ENCODE measurements at regions not wholly inside any gene's neighbourhood (a gene's known extent, or its start where the extent isn't known, plus 50 kb on each side); places are given as distances from the start of the nearest gene placed in this dataset.

DNA sequence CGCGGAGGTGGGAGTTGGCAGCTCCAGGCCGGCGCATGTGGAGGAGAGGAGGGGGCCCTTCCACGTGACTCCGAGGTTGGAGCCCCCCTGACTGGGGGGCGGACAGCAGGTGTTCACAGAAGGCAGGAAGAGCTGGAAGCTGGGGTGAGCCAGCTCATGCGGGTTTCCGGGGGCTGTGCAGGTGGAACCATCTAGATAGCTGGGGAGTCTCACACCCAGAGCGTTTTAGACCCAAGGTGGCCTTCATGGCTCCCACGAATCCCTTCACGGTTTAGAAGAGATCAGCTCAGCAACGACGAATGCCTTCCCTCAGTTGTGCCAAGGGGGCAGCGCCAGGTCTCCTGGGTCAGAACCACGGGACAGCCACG, 740.5 kb upstream of the SALL3 start:
- in situ Hi-C loops (cut with MboI; ENCODE audit: low pct_unique_long_range_greater_than_20kb, low sequenced_read_pairs, unreplicated experiment), result no loop called here
- TF ChIP-seq, protein P1, sequence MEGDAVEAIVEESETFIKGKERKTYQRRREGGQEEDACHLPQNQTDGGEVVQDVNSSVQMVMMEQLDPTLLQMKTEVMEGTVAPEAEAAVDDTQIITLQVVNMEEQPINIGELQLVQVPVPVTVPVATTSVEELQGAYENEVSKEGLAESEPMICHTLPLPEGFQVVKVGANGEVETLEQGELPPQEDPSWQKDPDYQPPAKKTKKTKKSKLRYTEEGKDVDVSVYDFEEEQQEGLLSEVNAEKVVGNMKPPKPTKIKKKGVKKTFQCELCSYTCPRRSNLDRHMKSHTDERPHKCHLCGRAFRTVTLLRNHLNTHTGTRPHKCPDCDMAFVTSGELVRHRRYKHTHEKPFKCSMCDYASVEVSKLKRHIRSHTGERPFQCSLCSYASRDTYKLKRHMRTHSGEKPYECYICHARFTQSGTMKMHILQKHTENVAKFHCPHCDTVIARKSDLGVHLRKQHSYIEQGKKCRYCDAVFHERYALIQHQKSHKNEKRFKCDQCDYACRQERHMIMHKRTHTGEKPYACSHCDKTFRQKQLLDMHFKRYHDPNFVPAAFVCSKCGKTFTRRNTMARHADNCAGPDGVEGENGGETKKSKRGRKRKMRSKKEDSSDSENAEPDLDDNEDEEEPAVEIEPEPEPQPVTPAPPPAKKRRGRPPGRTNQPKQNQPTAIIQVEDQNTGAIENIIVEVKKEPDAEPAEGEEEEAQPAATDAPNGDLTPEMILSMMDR (IDR thresholded peaks at IDR 0.05; ENCODE audit: extremely low read depth, insufficient read depth, missing control alignments), result no peak
- DNase-seq (ENCODE audit: low spot score), result no peak

DNA sequence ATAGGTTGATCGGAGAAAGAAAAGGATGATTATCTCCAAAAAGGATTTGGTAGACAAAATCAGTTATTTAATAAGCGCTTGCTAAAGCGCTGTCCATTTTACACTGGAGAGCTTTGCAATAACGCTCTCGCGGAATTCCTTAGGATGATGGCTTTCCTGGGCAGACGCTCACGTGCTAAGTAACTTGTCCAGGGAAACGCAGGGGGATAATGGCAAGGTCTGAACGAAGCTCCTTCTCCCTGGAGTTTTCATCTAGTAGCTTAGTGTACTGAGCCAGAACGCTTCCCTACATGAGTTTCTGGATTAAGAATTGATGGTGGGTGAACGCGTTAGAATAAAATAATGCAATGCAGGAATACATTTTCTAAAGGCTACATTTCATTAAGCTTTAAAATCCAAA, 739.5 kb upstream of the SALL3 start:
- DNase-seq (ENCODE audit: low spot score), result no peak
- in situ Hi-C loops (cut with MboI; ENCODE audit: low pct_unique_long_range_greater_than_20kb, low sequenced_read_pairs, unreplicated experiment), result no loop called here
- TF ChIP-seq, protein P1 (IDR thresholded peaks at IDR 0.05; ENCODE audit: extremely low read depth, insufficient read depth, missing control alignments), result no peak

DNA sequence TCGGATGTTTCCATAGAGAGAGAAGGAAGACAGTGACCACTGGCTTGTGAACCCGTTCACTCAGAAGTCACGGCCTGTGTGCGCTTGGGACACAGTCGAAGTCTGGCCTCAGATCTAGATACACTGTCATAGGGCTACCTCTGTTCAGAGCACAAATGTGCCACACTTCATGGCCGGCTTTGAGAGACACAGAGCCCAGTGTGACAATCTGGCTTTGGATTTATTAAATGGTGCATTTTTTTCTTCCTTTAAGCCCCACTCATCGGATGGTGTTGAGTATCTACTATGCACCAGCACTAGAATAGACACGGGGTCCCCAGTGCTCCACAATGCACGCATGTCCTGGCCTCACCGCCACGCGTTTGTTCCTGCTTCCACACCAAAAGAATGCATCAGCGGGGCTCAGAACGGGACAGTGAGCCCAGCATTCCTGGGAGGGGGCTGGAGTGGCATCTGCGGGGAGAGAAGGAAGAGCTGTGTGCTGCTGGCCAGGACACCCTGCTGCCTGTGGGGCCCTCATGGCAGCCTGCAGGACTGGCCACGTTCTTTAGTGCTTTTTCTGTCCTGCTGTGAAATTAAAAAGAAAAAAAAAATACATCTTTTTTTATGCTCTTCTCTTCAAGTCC, 738.9 kb upstream of the SALL3 start:
- in situ Hi-C loops (cut with MboI; ENCODE audit: low pct_unique_long_range_greater_than_20kb, low sequenced_read_pairs, unreplicated experiment), result no loop called here
- TF ChIP-seq, protein P1 (IDR thresholded peaks at IDR 0.05; ENCODE audit: extremely low read depth, insufficient read depth, missing control alignments), result no peak
- DNase-seq (ENCODE audit: low spot score), result no peak

DNA sequence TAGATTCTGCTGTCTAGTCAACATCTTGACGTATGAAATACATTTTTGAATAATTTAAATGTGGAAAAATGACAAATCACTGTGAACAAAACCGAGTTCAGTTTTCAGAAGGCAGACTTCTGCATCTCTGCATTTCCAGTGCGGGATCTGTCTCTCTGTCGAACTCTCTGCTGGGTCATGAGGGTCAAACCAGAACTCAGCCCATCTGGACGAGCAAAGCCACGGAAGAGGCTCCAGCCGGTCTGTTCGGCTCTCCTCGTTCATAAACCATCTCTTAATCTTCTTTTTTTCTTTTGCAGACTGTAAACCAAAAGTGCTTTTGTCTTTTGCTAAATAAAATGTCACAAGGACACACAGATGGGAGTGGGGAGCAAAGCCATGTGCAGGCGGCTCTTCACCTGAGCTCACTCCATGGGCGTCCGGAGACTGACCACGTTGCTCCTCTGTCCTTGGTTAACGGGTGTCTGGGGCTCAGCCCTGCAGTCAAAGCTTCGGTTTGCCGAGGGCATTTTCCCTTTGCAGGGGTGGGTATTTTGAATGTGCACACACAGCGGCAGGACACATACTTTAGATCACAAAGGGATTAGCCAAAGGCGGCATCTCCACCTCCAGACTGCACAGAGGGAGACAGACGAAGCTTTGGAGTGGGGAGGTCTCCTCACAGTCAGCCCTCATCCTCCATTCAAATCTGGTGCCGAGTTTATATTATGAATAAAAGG, 737.9 kb upstream of the SALL3 start:
- in situ Hi-C loops (cut with MboI; ENCODE audit: low pct_unique_long_range_greater_than_20kb, low sequenced_read_pairs, unreplicated experiment), result no loop called here
- no peak for DNase-seq (ENCODE audit: low spot score)
- TF ChIP-seq, protein P1 (IDR thresholded peaks at IDR 0.05; ENCODE audit: extremely low read depth, insufficient read depth, missing control alignments), result no peak

DNA sequence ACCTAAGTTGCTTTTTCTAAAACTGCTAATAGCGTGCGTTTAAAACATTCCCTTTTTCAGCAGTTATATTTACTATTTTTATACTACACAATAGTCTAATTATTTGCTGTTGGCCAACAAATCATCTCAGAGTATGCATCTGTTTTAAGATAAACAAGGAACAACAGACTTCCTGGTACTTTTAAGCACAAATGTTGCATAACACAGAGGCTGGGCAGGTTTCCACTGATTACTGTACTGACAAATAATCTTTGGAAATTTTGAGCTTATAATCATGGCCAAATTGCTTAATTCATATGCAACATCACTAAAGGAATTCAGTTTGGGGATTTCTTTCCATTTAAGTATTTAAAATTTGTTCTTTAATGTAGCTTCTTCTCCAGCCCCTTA, 737.4 kb upstream of the SALL3 start:
- in situ Hi-C loops (cut with MboI; ENCODE audit: low pct_unique_long_range_greater_than_20kb, low sequenced_read_pairs, unreplicated experiment), result no loop called here
- DNase-seq (ENCODE audit: low spot score), result no peak
- TF ChIP-seq, protein P1 (IDR thresholded peaks at IDR 0.05; ENCODE audit: extremely low read depth, insufficient read depth, missing control alignments), result no peak

DNA sequence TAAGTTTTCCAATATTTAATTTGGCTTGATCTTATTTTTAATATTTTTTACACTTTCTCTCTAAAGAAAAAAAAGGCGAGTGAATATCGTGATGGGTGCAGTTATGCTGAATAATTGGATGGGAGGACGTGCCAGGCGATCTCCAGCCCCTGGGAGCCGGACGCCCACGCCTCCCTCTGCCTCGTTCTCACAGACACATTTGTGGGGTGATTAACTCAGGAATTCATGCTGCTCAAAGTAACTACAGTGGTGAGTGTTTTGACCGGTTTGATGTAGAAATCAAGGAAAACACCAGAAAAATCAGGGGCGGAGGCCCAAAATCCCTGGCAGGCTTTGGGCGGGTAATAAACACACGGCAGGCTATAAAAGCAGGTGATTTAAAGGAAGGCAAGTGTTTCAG, 736.8 kb upstream of the SALL3 start:
- no peak for DNase-seq (ENCODE audit: low spot score)

More for the DNA sequence above, 736.8 kb upstream of the SALL3 start:
- TF ChIP-seq, protein P1 (IDR thresholded peaks at IDR 0.05; ENCODE audit: extremely low read depth, insufficient read depth, missing control alignments), result no peak
- in situ Hi-C loops (cut with MboI; ENCODE audit: low pct_unique_long_range_greater_than_20kb, low sequenced_read_pairs, unreplicated experiment), result no loop called here
